Upper lobe of right lung (tissue), 1 donor: ENCODE measurements at regions not wholly inside any gene's neighbourhood (a gene's known extent, or its start where the extent isn't known, plus 50 kb on each side); places are given as distances from the start of the nearest gene placed in this dataset.

ENCODE experiments used
- ATAC-seq: fragments of 200-7000 bp; cut with Tn5 transposase; one replicate; pipeline ENCODE4 v1.9.1; 2020; ENCODE audit warnings: mild to moderate bottlenecking, moderate library complexity
- DNase-seq: peaks from one replicate; pipeline ENCODE4 v3.0.0-alpha.2; 2020
- H3K27ac ChIP-seq: fragments of 200-600 bp; one replicate; pipeline ENCODE4 v1.8.0; 2022
- H3K27me3 ChIP-seq: fragments of 200-600 bp; one replicate; pipeline ENCODE4 v1.8.0; 2022; ENCODE audit warnings: mild to moderate bottlenecking
- H3K36me3 ChIP-seq: fragments of 200-600 bp; one replicate; pipeline ENCODE4 v1.8.0; 2022
- H3K4me1 ChIP-seq: fragments of 200-600 bp; one replicate; pipeline ENCODE4 v1.8.0; 2022
- H3K4me3 ChIP-seq: fragments of 200-600 bp; one replicate; pipeline ENCODE4 v1.8.0; 2022; ENCODE audit warnings: mild to moderate bottlenecking
- H3K9me3 ChIP-seq: fragments of 200-600 bp; one replicate; pipeline ENCODE4 v1.8.0; 2022
- CTCF ChIP-seq: fragments of 200-600 bp; IDR thresholded peaks from one replicate; pipeline ENCODE4 v1.8.0; 2022; ENCODE audit warnings: antibody characterized with exemption
- intact Hi-C: fragments of 100-400 bp; cut with DNase I; formaldehyde crosslinking; loops from one replicate; pipeline ENCODE4 v1.11.0; 2022
- donor health status: DM: no; HTN: yes; CAD: no; lungs with severe emphysema.

- no peak overlapping the region for H3K27ac ChIP-seq
- intact Hi-C loops: no loop called here
- H3K36me3 ChIP-seq: no peaks in the 10 kb centered on the region
- DNase-seq: no peak
- H3K9me3 ChIP-seq: no peaks in the 10 kb centered on the region
- no peak overlapping the region for H3K4me3 ChIP-seq
- ATAC-seq: no peak
- peaks cover 5% of the 10 kb centered on the region for H3K27me3 ChIP-seq
- no peaks in the 10 kb centered on the region for H3K4me1 ChIP-seq
- TF ChIP-seq CTCF: no peak
Measured at GRCh38 chr12:65612440-65612839, 211.8 kb upstream of the HMGA2 start.

GRCh38 chr12:65613692-65614091, 210.6 kb upstream of the HMGA2 start:
- Histone ChIP-seq H3K9me3 (no peaks in the 10 kb centered on the region), H3K4me1 (no peaks in the 10 kb centered on the region), H3K27me3 (peaks cover 5% of the 10 kb centered on the region), H3K4me3 (no peak overlapping the region), H3K36me3 (no peaks in the 10 kb centered on the region), H3K27ac (no peak overlapping the region)
- intact Hi-C loops: no loop called here
- DNase-seq: no peak
- ATAC-seq: no peak
- no peak for TF ChIP-seq CTCF

- no peak overlapping the region for H3K27ac ChIP-seq
- no peak for TF ChIP-seq CTCF
- ATAC-seq (no peak), DNase-seq (no peak)
- peaks cover 5% of the 10 kb centered on the region for H3K27me3 ChIP-seq
- H3K36me3 ChIP-seq: no peaks in the 10 kb centered on the region
- intact Hi-C loops: no loop called here
- H3K9me3 ChIP-seq: no peaks in the 10 kb centered on the region
- H3K4me3 ChIP-seq: no peak overlapping the region
- H3K4me1 ChIP-seq: no peaks in the 10 kb centered on the region
Measured at GRCh38 chr12:65614259-65614889, 209.9 kb upstream of the HMGA2 start.

- no peak overlapping the region for H3K4me3 ChIP-seq
- H3K36me3 ChIP-seq: no peaks in the 10 kb centered on the region
- peaks cover 5% of the 10 kb centered on the region for H3K27me3 ChIP-seq
- H3K9me3 ChIP-seq: no peaks in the 10 kb centered on the region
- no peak overlapping the region for H3K27ac ChIP-seq
- ATAC-seq: no peak
- no peak for TF ChIP-seq CTCF
- no peaks in the 10 kb centered on the region for H3K4me1 ChIP-seq
- intact Hi-C loops: no loop called here
- DNase-seq: no peak
Measured at GRCh38 chr12:65615118-65615517, 209.2 kb upstream of the HMGA2 start.

- intact Hi-C loops: no loop called here
- H3K27ac ChIP-seq: no peak overlapping the region
- H3K9me3 ChIP-seq: no peaks in the 10 kb centered on the region
- no peak for ATAC-seq
- H3K4me1 ChIP-seq: no peaks in the 10 kb centered on the region
- H3K27me3 ChIP-seq: peaks cover 5% of the 10 kb centered on the region
- H3K4me3 ChIP-seq: no peak overlapping the region
- no peak for TF ChIP-seq CTCF
- no peak for DNase-seq
- no peaks in the 10 kb centered on the region for H3K36me3 ChIP-seq
Measured at GRCh38 chr12:65616022-65616421, 208.3 kb upstream of the HMGA2 start.

- Histone ChIP-seq H3K36me3 (no peaks in the 10 kb centered on the region), H3K4me3 (no peak overlapping the region), H3K9me3 (no peaks in the 10 kb centered on the region), H3K27ac (no peak overlapping the region), H3K4me1 (no peaks in the 10 kb centered on the region), H3K27me3 (peaks cover 3% of the 10 kb centered on the region)
- TF ChIP-seq CTCF: no peak
- ATAC-seq (no peak), DNase-seq (no peak)
- intact Hi-C loops: no loop called here
Measured at GRCh38 chr12:65618588-65618987, 205.7 kb upstream of the HMGA2 start.
